ENCODE measurements at regions not wholly inside any gene's neighbourhood (a gene's known extent, or its start where the extent isn't known, plus 50 kb on each side); places are given as distances from the start of the nearest gene placed in this dataset.

DNA sequence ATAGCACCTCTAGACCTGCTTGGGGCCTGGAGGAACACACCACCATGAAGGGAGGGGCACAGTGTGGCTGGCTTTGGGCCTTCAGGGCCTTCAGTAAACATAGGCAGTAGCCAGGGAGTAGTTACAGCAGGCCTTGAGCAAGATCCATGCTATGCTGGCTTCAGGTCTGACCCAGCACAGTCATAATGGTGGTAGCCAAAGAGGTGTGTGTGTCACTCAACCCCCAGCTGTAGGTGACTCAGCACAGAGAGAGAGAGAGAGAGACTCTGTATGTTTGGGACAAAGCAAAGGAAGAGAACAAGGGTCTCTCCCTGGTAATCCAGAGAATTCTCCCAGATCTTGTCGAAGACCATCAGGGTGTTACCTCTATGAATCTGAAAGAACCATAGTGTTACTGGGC, 250.5 kb upstream of the PKN2 start:
- CTCF ChIA-PET = no interaction called here
- TF ChIP-seq, protein P1, sequence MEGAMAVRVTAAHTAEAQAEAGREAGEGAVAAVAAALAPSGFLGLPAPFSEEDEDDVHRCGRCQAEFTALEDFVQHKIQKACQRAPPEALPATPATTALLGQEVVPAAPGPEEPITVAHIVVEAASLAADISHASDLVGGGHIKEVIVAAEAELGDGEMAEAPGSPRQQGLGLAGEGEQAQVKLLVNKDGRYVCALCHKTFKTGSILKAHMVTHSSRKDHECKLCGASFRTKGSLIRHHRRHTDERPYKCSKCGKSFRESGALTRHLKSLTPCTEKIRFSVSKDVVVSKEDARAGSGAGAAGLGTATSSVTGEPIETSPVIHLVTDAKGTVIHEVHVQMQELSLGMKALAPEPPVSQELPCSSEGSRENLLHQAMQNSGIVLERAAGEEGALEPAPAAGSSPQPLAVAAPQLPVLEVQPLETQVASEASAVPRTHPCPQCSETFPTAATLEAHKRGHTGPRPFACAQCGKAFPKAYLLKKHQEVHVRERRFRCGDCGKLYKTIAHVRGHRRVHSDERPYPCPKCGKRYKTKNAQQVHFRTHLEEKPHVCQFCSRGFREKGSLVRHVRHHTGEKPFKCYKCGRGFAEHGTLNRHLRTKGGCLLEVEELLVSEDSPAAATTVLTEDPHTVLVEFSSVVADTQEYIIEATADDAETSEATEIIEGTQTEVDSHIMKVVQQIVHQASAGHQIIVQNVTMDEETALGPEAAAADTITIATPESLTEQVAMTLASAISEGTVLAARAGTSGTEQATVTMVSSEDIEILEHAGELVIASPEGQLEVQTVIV (IDR thresholded peaks at IDR 0.05; ENCODE audit: borderline replicate concordance, partially characterized antibody) = no peak
- no peak for TF ChIP-seq MEF2B (IDR thresholded peaks at IDR 0.05; ENCODE audit: partially characterized antibody, poor library complexity, severe bottlenecking)
- TF ChIP-seq, protein P2, sequence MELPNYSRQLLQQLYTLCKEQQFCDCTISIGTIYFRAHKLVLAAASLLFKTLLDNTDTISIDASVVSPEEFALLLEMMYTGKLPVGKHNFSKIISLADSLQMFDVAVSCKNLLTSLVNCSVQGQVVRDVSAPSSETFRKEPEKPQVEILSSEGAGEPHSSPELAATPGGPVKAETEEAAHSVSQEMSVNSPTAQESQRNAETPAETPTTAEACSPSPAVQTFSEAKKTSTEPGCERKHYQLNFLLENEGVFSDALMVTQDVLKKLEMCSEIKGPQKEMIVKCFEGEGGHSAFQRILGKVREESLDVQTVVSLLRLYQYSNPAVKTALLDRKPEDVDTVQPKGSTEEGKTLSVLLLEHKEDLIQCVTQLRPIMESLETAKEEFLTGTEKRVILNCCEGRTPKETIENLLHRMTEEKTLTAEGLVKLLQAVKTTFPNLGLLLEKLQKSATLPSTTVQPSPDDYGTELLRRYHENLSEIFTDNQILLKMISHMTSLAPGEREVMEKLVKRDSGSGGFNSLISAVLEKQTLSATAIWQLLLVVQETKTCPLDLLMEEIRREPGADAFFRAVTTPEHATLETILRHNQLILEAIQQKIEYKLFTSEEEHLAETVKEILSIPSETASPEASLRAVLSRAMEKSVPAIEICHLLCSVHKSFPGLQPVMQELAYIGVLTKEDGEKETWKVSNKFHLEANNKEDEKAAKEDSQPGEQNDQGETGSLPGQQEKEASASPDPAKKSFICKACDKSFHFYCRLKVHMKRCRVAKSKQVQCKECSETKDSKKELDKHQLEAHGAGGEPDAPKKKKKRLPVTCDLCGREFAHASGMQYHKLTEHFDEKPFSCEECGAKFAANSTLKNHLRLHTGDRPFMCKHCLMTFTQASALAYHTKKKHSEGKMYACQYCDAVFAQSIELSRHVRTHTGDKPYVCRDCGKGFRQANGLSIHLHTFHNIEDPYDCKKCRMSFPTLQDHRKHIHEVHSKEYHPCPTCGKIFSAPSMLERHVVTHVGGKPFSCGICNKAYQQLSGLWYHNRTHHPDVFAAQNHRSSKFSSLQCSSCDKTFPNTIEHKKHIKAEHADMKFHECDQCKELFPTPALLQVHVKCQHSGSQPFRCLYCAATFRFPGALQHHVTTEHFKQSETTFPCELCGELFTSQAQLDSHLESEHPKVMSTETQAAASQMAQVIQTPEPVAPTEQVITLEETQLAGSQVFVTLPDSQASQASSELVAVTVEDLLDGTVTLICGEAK (IDR thresholded peaks at IDR 0.05; ENCODE audit: borderline replicate concordance) = no peak
- no peak for TF ChIP-seq SREBF2 (IDR thresholded peaks at IDR 0.05; ENCODE audit: low read length)
- no peak for TF ChIP-seq PAX5 (IDR thresholded peaks at IDR 0.05; ENCODE audit: borderline replicate concordance, low read depth, low read length)
- TF ChIP-seq, protein P3, sequence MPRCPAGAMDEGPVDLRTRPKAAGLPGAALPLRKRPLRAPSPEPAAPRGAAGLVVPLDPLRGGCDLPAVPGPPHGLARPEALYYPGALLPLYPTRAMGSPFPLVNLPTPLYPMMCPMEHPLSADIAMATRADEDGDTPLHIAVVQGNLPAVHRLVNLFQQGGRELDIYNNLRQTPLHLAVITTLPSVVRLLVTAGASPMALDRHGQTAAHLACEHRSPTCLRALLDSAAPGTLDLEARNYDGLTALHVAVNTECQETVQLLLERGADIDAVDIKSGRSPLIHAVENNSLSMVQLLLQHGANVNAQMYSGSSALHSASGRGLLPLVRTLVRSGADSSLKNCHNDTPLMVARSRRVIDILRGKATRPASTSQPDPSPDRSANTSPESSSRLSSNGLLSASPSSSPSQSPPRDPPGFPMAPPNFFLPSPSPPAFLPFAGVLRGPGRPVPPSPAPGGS (IDR thresholded peaks at IDR 0.05; ENCODE audit: borderline replicate concordance, insufficient read depth, low read depth, low read length, poor library complexity, severe bottlenecking) = no peak
- no peak for TF ChIP-seq IKZF2 (IDR thresholded peaks at IDR 0.05)
- TF ChIP-seq BMI1 (IDR thresholded peaks at IDR 0.05; ENCODE audit: borderline replicate concordance) = no peak
- TF ChIP-seq, protein P4, sequence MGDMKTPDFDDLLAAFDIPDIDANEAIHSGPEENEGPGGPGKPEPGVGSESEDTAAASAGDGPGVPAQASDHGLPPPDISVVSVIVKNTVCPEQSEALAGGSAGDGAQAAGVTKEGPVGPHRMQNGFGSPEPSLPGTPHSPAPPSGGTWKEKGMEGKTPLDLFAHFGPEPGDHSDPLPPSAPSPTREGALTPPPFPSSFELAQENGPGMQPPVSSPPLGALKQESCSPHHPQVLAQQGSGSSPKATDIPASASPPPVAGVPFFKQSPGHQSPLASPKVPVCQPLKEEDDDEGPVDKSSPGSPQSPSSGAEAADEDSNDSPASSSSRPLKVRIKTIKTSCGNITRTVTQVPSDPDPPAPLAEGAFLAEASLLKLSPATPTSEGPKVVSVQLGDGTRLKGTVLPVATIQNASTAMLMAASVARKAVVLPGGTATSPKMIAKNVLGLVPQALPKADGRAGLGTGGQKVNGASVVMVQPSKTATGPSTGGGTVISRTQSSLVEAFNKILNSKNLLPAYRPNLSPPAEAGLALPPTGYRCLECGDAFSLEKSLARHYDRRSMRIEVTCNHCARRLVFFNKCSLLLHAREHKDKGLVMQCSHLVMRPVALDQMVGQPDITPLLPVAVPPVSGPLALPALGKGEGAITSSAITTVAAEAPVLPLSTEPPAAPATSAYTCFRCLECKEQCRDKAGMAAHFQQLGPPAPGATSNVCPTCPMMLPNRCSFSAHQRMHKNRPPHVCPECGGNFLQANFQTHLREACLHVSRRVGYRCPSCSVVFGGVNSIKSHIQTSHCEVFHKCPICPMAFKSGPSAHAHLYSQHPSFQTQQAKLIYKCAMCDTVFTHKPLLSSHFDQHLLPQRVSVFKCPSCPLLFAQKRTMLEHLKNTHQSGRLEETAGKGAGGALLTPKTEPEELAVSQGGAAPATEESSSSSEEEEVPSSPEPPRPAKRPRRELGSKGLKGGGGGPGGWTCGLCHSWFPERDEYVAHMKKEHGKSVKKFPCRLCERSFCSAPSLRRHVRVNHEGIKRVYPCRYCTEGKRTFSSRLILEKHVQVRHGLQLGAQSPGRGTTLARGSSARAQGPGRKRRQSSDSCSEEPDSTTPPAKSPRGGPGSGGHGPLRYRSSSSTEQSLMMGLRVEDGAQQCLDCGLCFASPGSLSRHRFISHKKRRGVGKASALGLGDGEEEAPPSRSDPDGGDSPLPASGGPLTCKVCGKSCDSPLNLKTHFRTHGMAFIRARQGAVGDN (IDR thresholded peaks at IDR 0.05) = no peak
- no peak for TF ChIP-seq CHD4 (IDR thresholded peaks at IDR 0.05)
- TF ChIP-seq, protein P5, sequence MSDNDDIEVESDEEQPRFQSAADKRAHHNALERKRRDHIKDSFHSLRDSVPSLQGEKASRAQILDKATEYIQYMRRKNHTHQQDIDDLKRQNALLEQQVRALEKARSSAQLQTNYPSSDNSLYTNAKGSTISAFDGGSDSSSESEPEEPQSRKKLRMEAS (IDR thresholded peaks at IDR 0.05; ENCODE audit: low read depth, low read length) = no peak
- no peak for TF ChIP-seq SUZ12 (IDR thresholded peaks at IDR 0.05; ENCODE audit: unreplicated experiment)

More for the DNA sequence above, 250.5 kb upstream of the PKN2 start:
- DNase-seq (ENCODE audit: low read depth, low spot score) (no peak), ATAC-seq (no peak), FAIRE-seq (no peak)
- POLR2A ChIA-PET = no interaction called here
- SMC1A ChIA-PET (ENCODE audit: uncharacterized antibody, unreplicated experiment) = no interaction called here
- H3K4me3 ChIP-seq = no peak overlapping the region
- RAD21 ChIA-PET (ENCODE audit: unreplicated experiment) = interaction anchor here (1.1 kb wide), 1 partner anchor 253 kb away, joined by 4 read pairs; no protein-coding TSS in a partner anchor
- no peak overlapping the region for H3K27ac ChIP-seq (ENCODE audit: control insufficient read depth, insufficient read depth)
- intact Hi-C loops (cut with micrococcal nuclease; ENCODE audit: unreplicated experiment) = no loop called here
- H3K9me3 ChIP-seq (replicated peaks; ENCODE audit: control insufficient read depth, insufficient read depth, low read length) = no peaks in the 10 kb centered on the region
- no peaks in the 10 kb centered on the region for H3K79me2 ChIP-seq (ENCODE audit: control insufficient read depth, insufficient read depth, low read length)
- H3K4me2 ChIP-seq (ENCODE audit: control insufficient read depth, insufficient read depth) = no peak overlapping the region
- no TSS peak for BruUV-seq (replicated peaks)
- H3K27me3 ChIP-seq (replicated peaks in 1 of 2; ENCODE audit: control insufficient read depth in 2 of 2, insufficient read depth in 2 of 2, low read length in 1 of 2) = no peaks in the 10 kb centered on the region
- WGBS (ENCODE audit: insufficient coverage, insufficient replicate concordance, low lambda C conversion rate, missing lambda C conversion rate) = 7% methylated on average over 1 of the region's 1 CpG
- in situ Hi-C loops (cut with MboI) = no loop called here
- H3K36me3 ChIP-seq (ENCODE audit: control insufficient read depth in 2 of 2, insufficient read depth in 2 of 2, low read length in 1 of 2) = no peaks in the 10 kb centered on the region
- H3K9ac ChIP-seq (ENCODE audit: control insufficient read depth, insufficient read depth, low read length) = no peak overlapping the region
- no peaks in the 10 kb centered on the region for H4K20me1 ChIP-seq (ENCODE audit: control insufficient read depth, insufficient read depth)
- H3K4me1 ChIP-seq (ENCODE audit: control insufficient read depth, insufficient read depth, low read length) = no peaks in the 10 kb centered on the region
- H2AFZ ChIP-seq (ENCODE audit: control insufficient read depth, low read depth, low read length) = no peak overlapping the region

All from GM12878 (cell line).